H1 (cell line): ENCODE measurements at regions not wholly inside any gene's neighbourhood (a gene's known extent, or its start where the extent isn't known, plus 50 kb on each side); places are given as distances from the start of the nearest gene placed in this dataset.

Experiments
- CTCF ChIA-PET: fragments of 300-600 bp; sonication (Branson Sonifier 250); formaldehyde crosslinking; loops from one replicate; lab custom pipeline; 2021; ENCODE audit not compliant: partially characterized antibody; lab: Charles Lee
- POLR2A ChIA-PET: fragments of 300-600 bp; sonication (Branson Sonifier 250); formaldehyde crosslinking; loops from one replicate; lab custom pipeline; 2021; ENCODE audit warnings: inconsistent platforms; ENCODE audit not compliant: partially characterized antibody; lab: Charles Lee
- DNase-seq, 2 experiments: peaks; one replicate each; pipeline versions ENCODE4 v3.0.0 to v3.0.0-alpha.2; 2010 to 2022; ENCODE audit warnings: low spot score in 2 of 2, low read depth in 1 of 2, mixed read lengths in 1 of 2
- FAIRE-seq: peaks from 2 replicates; lab custom pipeline; 2011; peaks lifted over from hg19 to GRCh38; lab: Jason Lieb, UNC
- H2AFZ ChIP-seq: 2 replicates; pipeline ENCODE4 v1.8.1; 2012; ENCODE audit warnings: low read length, inconsistent platforms
- H2AK5ac ChIP-seq: 2 replicates; pipeline ENCODE4 v1.6.1; 2013; ENCODE audit warnings: low read depth, low read length
- H2BK120ac ChIP-seq: replicated peaks from 2 replicates; pipeline ENCODE3; 2013; ENCODE audit warnings: low read depth, low read length, inconsistent platforms
- H2BK12ac ChIP-seq: 2 replicates; pipeline ENCODE4 v1.6.1; 2013; ENCODE audit warnings: low read depth, low read length
- H2BK15ac ChIP-seq: 2 replicates; pipeline ENCODE4 v1.6.1; 2013; ENCODE audit warnings: low read length
- H2BK20ac ChIP-seq: 2 replicates; pipeline ENCODE4 v1.6.1; 2013; ENCODE audit warnings: low read length
- H2BK5ac ChIP-seq: 2 replicates; pipeline ENCODE4 v1.6.1; 2013; ENCODE audit warnings: low read depth, low read length
- H3K14ac ChIP-seq: 2 replicates; pipeline ENCODE4 v1.6.1; 2013; ENCODE audit warnings: inconsistent platforms; ENCODE audit not compliant: insufficient read length
- H3K18ac ChIP-seq: 2 replicates; pipeline ENCODE4 v1.6.1; 2013; ENCODE audit warnings: low read length; ENCODE audit errors: extremely low read depth
- H3K23ac ChIP-seq: 2 replicates; pipeline ENCODE4 v1.6.1; 2013; ENCODE audit warnings: inconsistent platforms; ENCODE audit not compliant: insufficient read length
- H3K23me2 ChIP-seq: 2 replicates; pipeline ENCODE4 v1.6.1; 2013; ENCODE audit warnings: low read depth, low read length
- H3K27ac ChIP-seq: 2 replicates; pipeline ENCODE4 v1.6.1; 2011; ENCODE audit warnings: low read depth, low read length, inconsistent platforms
- H3K27me3 ChIP-seq, 4 experiments: replicated peaks in 1 of 4; 1 replicate in 1 of 4; 2 replicates in 3 of 4; pipeline versions ENCODE4 v1.6.1 to v1.8.1; 2011 to 2013; ENCODE audit warnings: low read length in 3 of 4, mild to moderate bottlenecking in 3 of 4, inconsistent platforms in 2 of 4, mixed read lengths in 2 of 4, moderate library complexity in 1 of 4; ENCODE audit not compliant: control insufficient read depth in 3 of 4, insufficient read depth in 3 of 4; ENCODE audit errors: extremely low read depth in 1 of 4
- H3K36me3 ChIP-seq, 4 experiments: 2 replicates each; pipeline versions ENCODE4 v1.6.1 to v1.8.1; 2011 to 2013; ENCODE audit warnings: mild to moderate bottlenecking in 4 of 4, low read length in 3 of 4, moderate library complexity in 2 of 4, control low read depth in 1 of 4, inconsistent platforms in 1 of 4; ENCODE audit not compliant: insufficient read depth in 4 of 4, control insufficient read depth in 2 of 4
- H3K4ac ChIP-seq: replicated peaks from 2 replicates; pipeline ENCODE3; 2013; ENCODE audit warnings: low read length, low read depth, mixed read lengths, inconsistent platforms; ENCODE audit not compliant: insufficient read length
- H3K4me1 ChIP-seq, 4 experiments: replicated peaks in 1 of 4; 1 replicate in 1 of 4; 2 replicates in 3 of 4; pipeline versions ENCODE4 v1.6.1 to v1.8.1; 2011 to 2013; ENCODE audit warnings: low read length in 3 of 4, inconsistent platforms in 2 of 4, mixed read lengths in 1 of 4; ENCODE audit not compliant: insufficient read depth in 4 of 4, control insufficient read depth in 3 of 4
- H3K4me2 ChIP-seq, 2 experiments: 2 replicates each; pipeline versions ENCODE4 v1.6.1 to v1.8.1; 2011 to 2013; ENCODE audit warnings: low read depth in 2 of 2, low read length in 2 of 2, control low read depth in 1 of 2, inconsistent platforms in 1 of 2, mild to moderate bottlenecking in 1 of 2; ENCODE audit not compliant: insufficient read depth in 1 of 2
- H3K4me3 ChIP-seq, 4 experiments: fragments of 200-600, 300-600 bp in 1 of 4; sonication (generic), shearing (Covaris generic), sonication (Bioruptor Twin) in 1 of 4; 2 replicates each; pipeline versions ENCODE4 v1.5.1 to v1.8.1; 2011 to 2016; ENCODE audit warnings: low read length in 4 of 4, low read depth in 3 of 4, control low read depth in 2 of 4, inconsistent platforms in 2 of 4, mild to moderate bottlenecking in 2 of 4, mixed read lengths in 1 of 4, moderate library complexity in 1 of 4; ENCODE audit not compliant: insufficient read depth in 2 of 4; ENCODE audit errors: extremely low read depth in 1 of 4
- H3K56ac ChIP-seq: replicated peaks from 2 replicates; pipeline ENCODE3; 2013; ENCODE audit warnings: low read depth, mild to moderate bottlenecking, mixed read lengths, low read length, inconsistent platforms; ENCODE audit not compliant: insufficient read length
- H3K79me1 ChIP-seq: 2 replicates; pipeline ENCODE4 v1.6.1; 2013; ENCODE audit warnings: low read depth, low read length, control low read depth
- H3K79me2 ChIP-seq, 2 experiments: 2 replicates each; pipeline versions ENCODE4 v1.6.1 to v1.8.1; 2012 to 2013; ENCODE audit warnings: low read length in 2 of 2, mild to moderate bottlenecking in 2 of 2, inconsistent platforms in 1 of 2; ENCODE audit not compliant: insufficient read depth in 2 of 2, control insufficient read depth in 1 of 2
- H3K9ac ChIP-seq, 4 experiments: replicated peaks in 1 of 4; 1 replicate in 1 of 4; 2 replicates in 3 of 4; pipeline versions ENCODE4 v1.6.1 to v1.8.1; 2011 to 2013; ENCODE audit warnings: low read depth in 3 of 4, low read length in 3 of 4, control low read depth in 2 of 4, mild to moderate bottlenecking in 2 of 4, moderate library complexity in 2 of 4, inconsistent platforms in 1 of 4; ENCODE audit errors: extremely low read depth in 1 of 4
- H3K9me3 ChIP-seq, 2 experiments: 2 replicates each; pipeline versions ENCODE4 v1.6.1 to v1.8.1; 2012 to 2013; ENCODE audit warnings: mild to moderate bottlenecking in 2 of 2, moderate library complexity in 2 of 2, control low read depth in 1 of 2, inconsistent platforms in 1 of 2, low read depth in 1 of 2, low read length in 1 of 2, mixed read lengths in 1 of 2; ENCODE audit not compliant: insufficient read depth in 2 of 2
- H4K20me1 ChIP-seq, 2 experiments: replicated peaks in 1 of 2; 2 replicates each; pipeline versions ENCODE3 to v1.8.1; 2011 to 2013; ENCODE audit warnings: inconsistent platforms in 2 of 2, low read length in 2 of 2, mild to moderate bottlenecking in 1 of 2; ENCODE audit not compliant: insufficient read depth in 2 of 2, control insufficient read depth in 1 of 2
- H4K5ac ChIP-seq: 2 replicates; pipeline ENCODE4 v1.6.1; 2013; ENCODE audit warnings: low read length, low read depth, mixed read lengths, inconsistent platforms; ENCODE audit not compliant: insufficient read length
- H4K8ac ChIP-seq: 2 replicates; pipeline ENCODE4 v1.8.0; 2013; ENCODE audit warnings: mild to moderate bottlenecking, moderate library complexity, low read length, inconsistent platforms; ENCODE audit not compliant: insufficient read depth; ENCODE audit errors: extremely low read depth
- H4K91ac ChIP-seq: replicated peaks from 2 replicates; pipeline ENCODE3; 2013; ENCODE audit warnings: low read length, mixed read lengths, inconsistent platforms; ENCODE audit not compliant: insufficient read length
- RFX5 ChIP-seq: IDR thresholded peaks from 2 replicates; pipeline ENCODE4 v1.6.1; 2011; ENCODE audit warnings: low read depth, low read length, improper control_type of control experiment, borderline replicate concordance
- SIN3A ChIP-seq, 2 experiments: IDR thresholded peaks in 1 of 2; conservative IDR thresholded peaks in 1 of 2; 2 replicates each; pipeline ENCODE4 v1.6.1; 2011 to 2012; ENCODE audit warnings: low read length in 2 of 2, improper control_type of control experiment in 1 of 2, low read depth in 1 of 2, mild to moderate bottlenecking in 1 of 2
- WGBS, 2 experiments: shearing (Covaris generic) in 1 of 2; methylation state at CpG; one replicate each; pipeline versions ENCODE4 v1.1.6 to v1.1.7; 2013 to 2015; ENCODE audit warnings: low lambda C conversion rate in 2 of 2, mixed read lengths in 2 of 2, inconsistent platforms in 1 of 2, low coverage in 1 of 2, missing lambda C conversion rate in 1 of 2; ENCODE audit not compliant: insufficient replicate concordance in 2 of 2, insufficient coverage in 1 of 2, insufficient read length in 1 of 2; ENCODE audit errors: extremely low coverage in 1 of 2, missing lambda C conversion rate in 1 of 2; 5-methylcytosine and 5-hydroxymethylcytosine counted together

- H3K23me2 ChIP-seq = peaks cover 18% of the 10 kb centered on the region; the same call in 1 of the 2 replicates
- no peak overlapping the region for H2BK20ac ChIP-seq
- 92% methylated on average over 20 of the region's 20 CpGs; no CpG with 5 or more reads in 1 of the 2 experiments for WGBS, 2 experiments
- no peak overlapping the region for H4K5ac ChIP-seq
- H3K18ac ChIP-seq = no peak overlapping the region
- FAIRE-seq (no peak), DNase-seq (no peak)
- H3K27me3 ChIP-seq = no peaks in the 10 kb centered on the region
- H4K20me1 ChIP-seq = peaks cover 0 to 11% of the 10 kb centered on the region in 2 experiments
- CTCF ChIA-PET = interaction anchor here (1.3 kb wide), 1 partner anchor 16 kb away, joined by 3 read pairs; no protein-coding TSS in a partner anchor
- H3K4me3 ChIP-seq = no peak overlapping the region
- H3K79me1 ChIP-seq = no peaks in the 10 kb centered on the region
- H3K79me2 ChIP-seq = no peaks in the 10 kb centered on the region
- no peak overlapping the region for H3K14ac ChIP-seq
- peaks cover 0 to 20% (median 8%) of the 10 kb centered on the region in 4 experiments; a peak in 4 of 7 replicates for H3K4me1 ChIP-seq
- no peak overlapping the region for H3K23ac ChIP-seq
- H2BK12ac ChIP-seq = peak overlapping the region; percentile 98
- no peak overlapping the region for H3K27ac ChIP-seq
- H2BK120ac ChIP-seq = no peak overlapping the region
- no peak overlapping the region for H4K91ac ChIP-seq
- TF ChIP-seq RFX5 (peak; percentile 36; the same call in 1 of the 2 replicates), SIN3A (conservative IDR thresholded peaks at IDR 0.05 in 1 of 2, IDR thresholded peaks at IDR 0.05 in 1 of 2; ENCODE audit: low read depth in 1 of 2, low read length in 2 of 2) (no peak)
- H3K56ac ChIP-seq = no peak overlapping the region
- H3K9me3 ChIP-seq = peaks cover under 1 to 2% of the 10 kb centered on the region in 2 experiments; a peak in 1 of 4 replicates
- peak overlapping the region; percentile 72 for H2BK5ac ChIP-seq
- no peak overlapping the region for H3K4me2 ChIP-seq
- H2AFZ ChIP-seq = no peak overlapping the region
- POLR2A ChIA-PET = no interaction called here
- H3K4ac ChIP-seq = no peak overlapping the region
- H2BK15ac ChIP-seq = peak overlapping the region; percentile 99; the same call in 1 of the 2 replicates
- H3K36me3 ChIP-seq = no peaks in the 10 kb centered on the region; a peak in 1 of 8 replicates
- H4K8ac ChIP-seq = no peak overlapping the region
- peak overlapping the region; percentile 99 for H2AK5ac ChIP-seq
- H3K9ac ChIP-seq = no peak overlapping the region
Measured at GRCh38 chr7:155206318-155207020, 91.2 kb upstream of the INSIG1 start.
